Fibroblast of lung (primary cell): ENCODE measurements at regions not wholly inside any gene's neighbourhood (a gene's known extent, or its start where the extent isn't known, plus 50 kb on each side); places are given as distances from the start of the nearest gene placed in this dataset.

Experiments
- EZH2 ChIP-seq: IDR thresholded peaks from 2 replicates; pipeline ENCODE4 v1.5.1; 2012; ENCODE audit warnings: low read length, control low read depth, mild to moderate bottlenecking; ENCODE audit errors: missing control alignments
- TF ChIP-seq, protein P1 (sequence below), 2 donors: IDR thresholded peaks in 1 of 2; conservative IDR thresholded peaks in 1 of 2; 1 replicate in 1 of 2; 2 replicates in 1 of 2; pipeline ENCODE4 v1.5.1; 2011 to 2012; ENCODE audit warnings: low read length in 2 of 2, control low read depth in 1 of 2, inconsistent platforms in 1 of 2, low read depth in 1 of 2, mild to moderate bottlenecking in 1 of 2

- TF ChIP-seq, protein P1, sequence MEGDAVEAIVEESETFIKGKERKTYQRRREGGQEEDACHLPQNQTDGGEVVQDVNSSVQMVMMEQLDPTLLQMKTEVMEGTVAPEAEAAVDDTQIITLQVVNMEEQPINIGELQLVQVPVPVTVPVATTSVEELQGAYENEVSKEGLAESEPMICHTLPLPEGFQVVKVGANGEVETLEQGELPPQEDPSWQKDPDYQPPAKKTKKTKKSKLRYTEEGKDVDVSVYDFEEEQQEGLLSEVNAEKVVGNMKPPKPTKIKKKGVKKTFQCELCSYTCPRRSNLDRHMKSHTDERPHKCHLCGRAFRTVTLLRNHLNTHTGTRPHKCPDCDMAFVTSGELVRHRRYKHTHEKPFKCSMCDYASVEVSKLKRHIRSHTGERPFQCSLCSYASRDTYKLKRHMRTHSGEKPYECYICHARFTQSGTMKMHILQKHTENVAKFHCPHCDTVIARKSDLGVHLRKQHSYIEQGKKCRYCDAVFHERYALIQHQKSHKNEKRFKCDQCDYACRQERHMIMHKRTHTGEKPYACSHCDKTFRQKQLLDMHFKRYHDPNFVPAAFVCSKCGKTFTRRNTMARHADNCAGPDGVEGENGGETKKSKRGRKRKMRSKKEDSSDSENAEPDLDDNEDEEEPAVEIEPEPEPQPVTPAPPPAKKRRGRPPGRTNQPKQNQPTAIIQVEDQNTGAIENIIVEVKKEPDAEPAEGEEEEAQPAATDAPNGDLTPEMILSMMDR (conservative IDR thresholded peaks at IDR 0.05 in 1 of 2, IDR thresholded peaks at IDR 0.05 in 1 of 2; ENCODE audit: low read depth in 1 of 2, low read length in 2 of 2): no peak
- TF ChIP-seq EZH2: no peak
Observed at GRCh38 chr9:12424243-12424642, 268.9 kb upstream of the TYRP1 start.
